SKM-1 (cell line): ENCODE measurements at regions not wholly inside any gene's neighbourhood (a gene's known extent, or its start where the extent isn't known, plus 50 kb on each side); places are given as distances from the start of the nearest gene placed in this dataset.
A peak's percentile ranks its signal among the peaks of the same experiment; 100 is the strongest.
"Not testable (repeated sequence)": the region's sequence is repeated elsewhere in the genome, so short reads cannot be mapped to it uniquely, and the experiment has no call there.

Experiments used
- DNase-seq: peaks from one replicate; lab custom pipeline; 2025; ENCODE audit not compliant: unreplicated experiment; lab: John Stamatoyannopoulos, UW

- not testable (repeated sequence) for DNase-seq
Observed at GRCh38 chr6:147651-148050, 144.6 kb upstream of the DUSP22 start.

- peak; percentile 14 for DNase-seq
Observed at GRCh38 chr6:148051-148984, 144.0 kb upstream of the DUSP22 start.

- DNase-seq: not testable (repeated sequence)
Observed at GRCh38 chr6:150147-150546, 142.1 kb upstream of the DUSP22 start.

GRCh38 chr6:152436-152835 is 139.9 kb upstream of the DUSP22 start:
- not testable (repeated sequence) for DNase-seq

- DNase-seq: peak; percentile 57
Observed at GRCh38 chr6:153026-153425, 139.3 kb upstream of the DUSP22 start.

- not testable (repeated sequence) for DNase-seq
Observed at GRCh38 chr6:153867-154266, 138.4 kb upstream of the DUSP22 start.

GRCh38 chr6:154321-155092 is 137.8 kb upstream of the DUSP22 start:
- not testable (repeated sequence) for DNase-seq

- DNase-seq: no peak
Observed at GRCh38 chr6:156010-156409, 136.3 kb upstream of the DUSP22 start.

- DNase-seq: not testable (repeated sequence)
Observed at GRCh38 chr6:156441-157140, 135.7 kb upstream of the DUSP22 start.

GRCh38 chr6:157176-157575 is 135.1 kb upstream of the DUSP22 start:
- not testable (repeated sequence) for DNase-seq

GRCh38 chr6:161657-162056 is 130.6 kb upstream of the DUSP22 start:
- DNase-seq: not testable (repeated sequence)

- DNase-seq: no peak
Observed at GRCh38 chr6:164720-165119, 127.6 kb upstream of the DUSP22 start.

GRCh38 chr6:165263-165662 is 127.0 kb upstream of the DUSP22 start:
- no peak for DNase-seq

- DNase-seq: no peak
Observed at GRCh38 chr6:165906-166305, 126.4 kb upstream of the DUSP22 start.

GRCh38 chr6:168865-169455 is 123.3 kb upstream of the DUSP22 start:
- no peak for DNase-seq

- no peak for DNase-seq
Observed at GRCh38 chr6:174036-174435, 118.3 kb upstream of the DUSP22 start.

- no peak for DNase-seq
Observed at GRCh38 chr6:175680-176079, 116.6 kb upstream of the DUSP22 start.

- DNase-seq: no peak
Observed at GRCh38 chr6:176766-177165, 115.5 kb upstream of the DUSP22 start.

GRCh38 chr6:178119-178518 is 114.2 kb upstream of the DUSP22 start:
- DNase-seq: no peak

GRCh38 chr6:178929-179328 is 113.4 kb upstream of the DUSP22 start:
- DNase-seq: not testable (repeated sequence)
